Lower leg skin (tissue), 4 donors: ENCODE measurements at regions not wholly inside any gene's neighbourhood (a gene's known extent, or its start where the extent isn't known, plus 50 kb on each side); places are given as distances from the start of the nearest gene placed in this dataset.

Source experiments
- DNase-seq, 2 donors: peaks; one replicate each; pipeline ENCODE4 v3.0.0-alpha.2; 2019; ENCODE audit warnings: low spot score in 2 of 2
- H3K4me3 ChIP-seq: fragments of 200-600 bp; sonication (generic); 2 replicates; pipeline ENCODE4 v1.5.1; 2017; ENCODE audit warnings: mild to moderate bottlenecking, low read depth; ENCODE audit not compliant: poor library complexity, severe bottlenecking
- CTCF ChIP-seq, 3 donors: fragments of 450-650 bp; IDR thresholded peaks; one replicate each; pipeline ENCODE4 v1.5.1; 2016; ENCODE audit warnings: antibody characterized with exemption in 3 of 3, mild to moderate bottlenecking in 3 of 3, moderate library complexity in 2 of 3
- POLR2A ChIP-seq, 2 donors: fragments of 450-650 bp; IDR thresholded peaks; one replicate each; pipeline ENCODE4 v1.6.1; 2016 to 2017; ENCODE audit warnings: antibody characterized with exemption in 2 of 2, mild to moderate bottlenecking in 1 of 2, moderate library complexity in 1 of 2
- WGBS, 2 donors: methylation state at CpG; one replicate each; pipeline ENCODE4 v1.1.5; 2018; 5-methylcytosine and 5-hydroxymethylcytosine counted together
- intact Hi-C: fragments of 100-400 bp; cut with DNase I; formaldehyde crosslinking; loops from one replicate; pipeline ENCODE4 v1.15.0; 2023; ENCODE audit warnings: low total_unique reads

- intact Hi-C loops = no loop called here
- DNase-seq = no peak
- TF ChIP-seq CTCF (IDR thresholded peaks at IDR 0.05) = no peak
- no peak for TF ChIP-seq POLR2A (IDR thresholded peaks at IDR 0.05)
- 84 to 87% methylated on average over 2 of the region's 2 CpGs for WGBS, 2 donors
- H3K4me3 ChIP-seq = no peak overlapping the region
Observed at GRCh38 chr18:56062931-56063330, 474.9 kb upstream of the TCF4 start.

DNA sequence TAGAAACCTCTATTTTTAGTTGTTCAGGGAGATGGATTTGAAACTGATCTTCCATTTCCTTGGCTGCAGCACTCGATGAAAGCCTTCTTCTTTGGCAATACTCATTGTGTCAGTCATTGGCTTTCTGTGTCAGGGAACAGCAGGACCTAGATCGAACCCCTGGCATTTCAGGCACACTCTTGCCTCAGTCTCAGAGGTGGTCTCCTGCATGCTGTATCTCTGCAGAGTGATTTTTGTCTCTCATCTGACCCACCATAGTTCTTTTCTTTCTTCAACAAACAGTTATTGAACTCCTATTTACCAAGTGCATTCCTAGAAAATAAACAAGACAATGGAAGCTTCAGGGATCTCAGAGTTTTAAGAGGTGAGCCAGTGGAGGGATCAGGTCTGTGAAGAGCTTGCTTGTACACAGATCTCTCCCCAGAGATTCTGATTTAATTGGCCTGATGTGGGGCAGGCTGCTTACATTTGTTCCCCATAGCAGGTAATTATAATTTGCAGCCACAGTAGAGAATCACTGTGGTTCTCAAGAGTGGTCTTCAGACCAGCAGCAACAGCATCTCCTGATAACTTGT is 473.1 kb upstream of the TCF4 start:
- intact Hi-C loops = no loop called here
- WGBS, 2 donors = 76 to 83% methylated on average over 2 of the region's 2 CpGs
- DNase-seq = no peak
- no peak overlapping the region for H3K4me3 ChIP-seq
- TF ChIP-seq POLR2A (IDR thresholded peaks at IDR 0.05) = no peak
- no peak for TF ChIP-seq CTCF (IDR thresholded peaks at IDR 0.05)

DNA sequence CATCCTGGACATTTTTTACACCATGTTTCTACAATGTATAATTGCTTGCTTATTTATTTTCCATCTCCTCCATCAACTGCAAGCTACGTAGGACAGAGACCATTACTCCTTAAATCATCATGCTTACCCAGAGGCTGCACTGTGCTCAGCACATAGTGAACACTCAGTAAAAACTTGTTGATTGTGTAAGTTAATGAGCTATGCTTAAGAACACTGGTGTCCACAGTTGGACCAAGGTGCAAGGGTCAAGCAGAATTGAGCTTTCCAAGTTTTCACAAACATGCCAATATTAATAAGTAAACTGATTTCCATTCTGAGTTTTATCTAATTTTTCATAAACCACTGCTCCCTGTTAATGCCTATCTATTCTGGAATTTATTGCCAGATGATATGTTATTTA is 464.2 kb upstream of the TCF4 start:
- no peak for TF ChIP-seq POLR2A (IDR thresholded peaks at IDR 0.05)
- no peak for TF ChIP-seq CTCF (IDR thresholded peaks at IDR 0.05)

DNA sequence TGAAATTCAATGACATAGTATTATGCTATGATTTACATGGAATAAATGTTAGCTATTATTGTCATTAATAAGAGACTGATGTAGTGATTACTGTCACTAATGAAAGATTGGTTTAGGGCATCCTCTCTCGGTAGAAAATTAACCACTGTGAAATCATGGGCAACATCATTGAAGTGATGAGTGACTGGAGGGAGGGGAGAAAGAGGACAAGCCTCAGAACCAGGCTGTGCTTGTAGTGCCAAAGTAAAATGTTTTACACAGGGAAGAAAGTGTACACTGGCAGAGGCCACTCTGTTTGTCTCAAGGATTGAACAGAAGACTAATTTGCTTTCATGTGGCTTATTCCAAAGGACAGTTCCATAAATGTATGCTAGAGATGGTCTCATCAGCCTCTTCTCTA is 456.2 kb upstream of the TCF4 start:
- DNase-seq = no peak
- 69 to 71% methylated on average over 1 of the region's 1 CpG for WGBS, 2 donors
- intact Hi-C loops = no loop called here
- H3K4me3 ChIP-seq = no peak overlapping the region
- TF ChIP-seq CTCF (IDR thresholded peaks at IDR 0.05) = no peak
- no peak for TF ChIP-seq POLR2A (IDR thresholded peaks at IDR 0.05)

More for the DNA sequence above, 464.2 kb upstream of the TCF4 start:
- no peak for DNase-seq
- no peak overlapping the region for H3K4me3 ChIP-seq
- intact Hi-C loops = no loop called here
- 85 to 96% methylated on average over 1 of the region's 1 CpG for WGBS, 2 donors

- H3K4me3 ChIP-seq = no peak overlapping the region
- intact Hi-C loops = no loop called here
- WGBS, 2 donors = 58 to 61% methylated on average over 4 of the region's 4 CpGs
- TF ChIP-seq POLR2A (IDR thresholded peaks at IDR 0.05) = no peak
- no peak for TF ChIP-seq CTCF (IDR thresholded peaks at IDR 0.05)
- DNase-seq = no peak
Observed at GRCh38 chr18:56043641-56044061, 455.7 kb upstream of the TCF4 start.

DNA sequence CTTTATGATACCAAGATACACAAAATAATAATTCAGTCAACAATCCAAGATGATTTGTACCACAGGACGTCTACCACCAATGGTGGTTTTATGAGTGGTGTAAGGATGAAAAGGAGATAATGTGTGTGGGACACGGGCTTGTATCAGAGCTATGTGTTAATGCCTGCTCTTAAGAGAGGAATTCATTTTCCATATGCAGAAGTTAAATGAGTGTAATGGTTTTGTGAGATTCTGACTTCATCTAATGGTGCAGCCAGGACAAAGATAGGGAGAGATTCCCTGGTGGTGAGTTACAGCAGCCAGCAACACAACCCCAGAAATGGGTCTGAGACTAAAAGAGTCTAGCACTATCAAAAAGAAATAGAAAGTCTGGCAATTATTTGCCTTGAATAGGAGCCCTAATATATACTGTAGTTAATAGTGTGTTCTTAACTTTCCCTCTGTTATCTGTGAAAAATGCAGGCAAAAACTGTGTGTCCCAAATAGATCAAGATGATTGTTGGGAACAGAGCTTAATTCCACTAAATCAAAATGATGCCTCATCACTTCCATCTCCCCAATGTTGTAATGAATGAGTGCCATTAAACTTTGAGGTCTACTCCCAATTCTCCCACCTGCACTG is 455.0 kb upstream of the TCF4 start:
- TF ChIP-seq POLR2A (IDR thresholded peaks at IDR 0.05) (no peak), CTCF (IDR thresholded peaks at IDR 0.05) (no peak)
- intact Hi-C loops = no loop called here
- H3K4me3 ChIP-seq = no peak overlapping the region
- no peak for DNase-seq
- WGBS, 2 donors = 86 to 89% methylated on average over 2 of the region's 2 CpGs
